ENCODE measurements at regions not wholly inside any gene's neighbourhood (a gene's known extent, or its start where the extent isn't known, plus 50 kb on each side); places are given as distances from the start of the nearest gene placed in this dataset.
"Not testable (repeated sequence)": the region's sequence is repeated elsewhere in the genome, so short reads cannot be mapped to it uniquely, and the experiment has no call there.

GRCh38 chr5:166640136-166640535, 1651.3 kb upstream of the WWC1 start:
- not testable (repeated sequence) for TF ChIP-seq CTCF (optimal IDR thresholded peaks at IDR 0.05 in 1 of 3, IDR thresholded peaks at IDR 0.05 in 1 of 3, conservative IDR thresholded peaks at IDR 0.05 in 1 of 3; ENCODE audit: extremely low read depth in 1 of 3, insufficient read depth in 2 of 3, low read length in 3 of 3); EZH2 (IDR thresholded peaks at IDR 0.05; ENCODE audit: low read length)

All from keratinocyte (primary cell).